ENCODE measurements at regions not wholly inside any gene's neighbourhood (a gene's known extent, or its start where the extent isn't known, plus 50 kb on each side); places are given as distances from the start of the nearest gene placed in this dataset.

GRCh38 chr6:7042056-7042653, 65.6 kb upstream of the RREB1 start (continued):
- TF ChIP-seq ATF3 (IDR thresholded peaks at IDR 0.05) (peak; percentile 55), ATF3 (CRISPR knock-in tag; conservative IDR thresholded peaks at IDR 0.05) (no peak), SNIP1 (IDR thresholded peaks at IDR 0.05; ENCODE audit: low read depth) (no peak), HNRNPK (IDR thresholded peaks at IDR 0.05; ENCODE audit: low read depth, low read length, poor library complexity, severe bottlenecking) (no peak), TEAD2 (tag; IDR thresholded peaks at IDR 0.05) (peak; percentile 59; the same call in 1 of the 2 replicates), CHD2 (IDR thresholded peaks at IDR 0.05; ENCODE audit: low read depth, low read length) (no peak), ZBTB12 (CRISPR knock-in tag; IDR thresholded peaks at IDR 0.05) (no peak; the same call in 1 of the 2 replicates), ZNF444 (CRISPR knock-in tag; IDR thresholded peaks at IDR 0.05) (0 out of 2 replicates have a peak, but pooled peaks have one; percentile 53), TEAD4 (IDR thresholded peaks at IDR 0.05; ENCODE audit: low read length) (no peak), TEAD4 (CRISPR knock-in tag; IDR thresholded peaks at IDR 0.05; ENCODE audit: borderline replicate concordance) (no peak), EWSR1 (IDR thresholded peaks at IDR 0.05; ENCODE audit: borderline replicate concordance, low read depth, partially characterized antibody) (no peak), HIVEP1 (CRISPR knock-in tag; IDR thresholded peaks at IDR 0.05) (0 out of 2 replicates have a peak, but pooled peaks have one; percentile 8), PURB (CRISPR knock-in tag; IDR thresholded peaks at IDR 0.05; ENCODE audit: low read depth) (no peak), SMARCC2 (IDR thresholded peaks at IDR 0.05; ENCODE audit: low read depth) (no peak; the same call in 1 of the 2 replicates), SIN3B (IDR thresholded peaks at IDR 0.05; ENCODE audit: low read depth) (no peak), KDM5B (IDR thresholded peaks at IDR 0.05; ENCODE audit: insufficient replicate concordance, low read depth, low read length) (no peak), KLF6 (CRISPR knock-in tag; IDR thresholded peaks at IDR 0.05; ENCODE audit: borderline replicate concordance) (peak; percentile 80; the same call in 1 of the 2 replicates), HLTF (IDR thresholded peaks at IDR 0.05) (no peak)
- TF ChIP-seq, protein P1, sequence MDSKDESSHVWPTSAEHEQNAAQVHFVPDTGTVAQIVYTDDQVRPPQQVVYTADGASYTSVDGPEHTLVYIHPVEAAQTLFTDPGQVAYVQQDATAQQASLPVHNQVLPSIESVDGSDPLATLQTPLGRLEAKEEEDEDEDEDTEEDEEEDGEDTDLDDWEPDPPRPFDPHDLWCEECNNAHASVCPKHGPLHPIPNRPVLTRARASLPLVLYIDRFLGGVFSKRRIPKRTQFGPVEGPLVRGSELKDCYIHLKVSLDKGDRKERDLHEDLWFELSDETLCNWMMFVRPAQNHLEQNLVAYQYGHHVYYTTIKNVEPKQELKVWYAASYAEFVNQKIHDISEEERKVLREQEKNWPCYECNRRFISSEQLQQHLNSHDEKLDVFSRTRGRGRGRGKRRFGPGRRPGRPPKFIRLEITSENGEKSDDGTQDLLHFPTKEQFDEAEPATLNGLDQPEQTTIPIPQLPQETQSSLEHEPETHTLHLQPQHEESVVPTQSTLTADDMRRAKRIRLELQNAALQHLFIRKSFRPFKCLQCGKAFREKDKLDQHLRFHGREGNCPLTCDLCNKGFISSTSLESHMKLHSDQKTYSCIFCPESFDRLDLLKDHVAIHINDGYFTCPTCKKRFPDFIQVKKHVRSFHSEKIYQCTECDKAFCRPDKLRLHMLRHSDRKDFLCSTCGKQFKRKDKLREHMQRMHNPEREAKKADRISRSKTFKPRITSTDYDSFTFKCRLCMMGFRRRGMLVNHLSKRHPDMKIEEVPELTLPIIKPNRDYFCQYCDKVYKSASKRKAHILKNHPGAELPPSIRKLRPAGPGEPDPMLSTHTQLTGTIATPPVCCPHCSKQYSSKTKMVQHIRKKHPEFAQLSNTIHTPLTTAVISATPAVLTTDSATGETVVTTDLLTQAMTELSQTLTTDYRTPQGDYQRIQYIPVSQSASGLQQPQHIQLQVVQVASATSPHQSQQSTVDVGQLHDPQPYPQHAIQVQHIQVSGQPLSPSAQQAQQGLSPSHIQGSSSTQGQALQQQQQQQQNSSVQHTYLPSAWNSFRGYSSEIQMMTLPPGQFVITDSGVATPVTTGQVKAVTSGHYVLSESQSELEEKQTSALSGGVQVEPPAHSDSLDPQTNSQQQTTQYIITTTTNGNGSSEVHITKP (IDR thresholded peaks at IDR 0.05; ENCODE audit: partially characterized antibody), result peak; percentile 95
- TF ChIP-seq, protein P2, sequence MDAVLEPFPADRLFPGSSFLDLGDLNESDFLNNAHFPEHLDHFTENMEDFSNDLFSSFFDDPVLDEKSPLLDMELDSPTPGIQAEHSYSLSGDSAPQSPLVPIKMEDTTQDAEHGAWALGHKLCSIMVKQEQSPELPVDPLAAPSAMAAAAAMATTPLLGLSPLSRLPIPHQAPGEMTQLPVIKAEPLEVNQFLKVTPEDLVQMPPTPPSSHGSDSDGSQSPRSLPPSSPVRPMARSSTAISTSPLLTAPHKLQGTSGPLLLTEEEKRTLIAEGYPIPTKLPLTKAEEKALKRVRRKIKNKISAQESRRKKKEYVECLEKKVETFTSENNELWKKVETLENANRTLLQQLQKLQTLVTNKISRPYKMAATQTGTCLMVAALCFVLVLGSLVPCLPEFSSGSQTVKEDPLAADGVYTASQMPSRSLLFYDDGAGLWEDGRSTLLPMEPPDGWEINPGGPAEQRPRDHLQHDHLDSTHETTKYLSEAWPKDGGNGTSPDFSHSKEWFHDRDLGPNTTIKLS (IDR thresholded peaks at IDR 0.05; ENCODE audit: borderline replicate concordance, low read depth), result no peak
- TF ChIP-seq, protein P3, sequence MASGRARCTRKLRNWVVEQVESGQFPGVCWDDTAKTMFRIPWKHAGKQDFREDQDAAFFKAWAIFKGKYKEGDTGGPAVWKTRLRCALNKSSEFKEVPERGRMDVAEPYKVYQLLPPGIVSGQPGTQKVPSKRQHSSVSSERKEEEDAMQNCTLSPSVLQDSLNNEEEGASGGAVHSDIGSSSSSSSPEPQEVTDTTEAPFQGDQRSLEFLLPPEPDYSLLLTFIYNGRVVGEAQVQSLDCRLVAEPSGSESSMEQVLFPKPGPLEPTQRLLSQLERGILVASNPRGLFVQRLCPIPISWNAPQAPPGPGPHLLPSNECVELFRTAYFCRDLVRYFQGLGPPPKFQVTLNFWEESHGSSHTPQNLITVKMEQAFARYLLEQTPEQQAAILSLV (tag; IDR thresholded peaks at IDR 0.05), result 0 out of 2 replicates have a peak, but pooled peaks have one; percentile 71

Measured in K562 (cell line).